ENCODE measurements at regions not wholly inside any gene's neighbourhood (a gene's known extent, or its start where the extent isn't known, plus 50 kb on each side); places are given as distances from the start of the nearest gene placed in this dataset.

DNA sequence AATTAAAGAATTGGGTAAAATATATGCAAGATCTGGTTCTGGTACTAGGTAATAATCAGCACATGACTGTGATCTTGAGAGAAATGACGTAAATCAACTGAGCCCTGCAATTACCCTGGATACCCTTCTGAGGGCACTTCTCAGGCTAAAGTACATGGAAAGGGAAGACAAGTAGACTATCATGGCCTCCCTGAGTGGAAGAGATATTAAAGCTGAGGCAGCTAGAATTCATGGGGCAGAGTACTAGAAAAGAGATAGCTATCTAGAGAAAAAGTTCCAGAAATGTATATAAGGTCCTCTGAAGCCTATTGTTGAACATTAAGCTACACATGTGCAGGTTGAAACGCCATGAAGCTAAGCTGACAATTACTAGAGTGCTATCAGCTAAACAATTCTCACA, 249.6 kb downstream of the NKX6-1 start:
- TF ChIP-seq SIN3A (IDR thresholded peaks at IDR 0.05; ENCODE audit: borderline replicate concordance, insufficient read depth, low read length) (no peak), TAF1 (IDR thresholded peaks at IDR 0.05; ENCODE audit: borderline replicate concordance, insufficient read depth, low read length) (no peak)
- TF ChIP-seq, protein P1, sequence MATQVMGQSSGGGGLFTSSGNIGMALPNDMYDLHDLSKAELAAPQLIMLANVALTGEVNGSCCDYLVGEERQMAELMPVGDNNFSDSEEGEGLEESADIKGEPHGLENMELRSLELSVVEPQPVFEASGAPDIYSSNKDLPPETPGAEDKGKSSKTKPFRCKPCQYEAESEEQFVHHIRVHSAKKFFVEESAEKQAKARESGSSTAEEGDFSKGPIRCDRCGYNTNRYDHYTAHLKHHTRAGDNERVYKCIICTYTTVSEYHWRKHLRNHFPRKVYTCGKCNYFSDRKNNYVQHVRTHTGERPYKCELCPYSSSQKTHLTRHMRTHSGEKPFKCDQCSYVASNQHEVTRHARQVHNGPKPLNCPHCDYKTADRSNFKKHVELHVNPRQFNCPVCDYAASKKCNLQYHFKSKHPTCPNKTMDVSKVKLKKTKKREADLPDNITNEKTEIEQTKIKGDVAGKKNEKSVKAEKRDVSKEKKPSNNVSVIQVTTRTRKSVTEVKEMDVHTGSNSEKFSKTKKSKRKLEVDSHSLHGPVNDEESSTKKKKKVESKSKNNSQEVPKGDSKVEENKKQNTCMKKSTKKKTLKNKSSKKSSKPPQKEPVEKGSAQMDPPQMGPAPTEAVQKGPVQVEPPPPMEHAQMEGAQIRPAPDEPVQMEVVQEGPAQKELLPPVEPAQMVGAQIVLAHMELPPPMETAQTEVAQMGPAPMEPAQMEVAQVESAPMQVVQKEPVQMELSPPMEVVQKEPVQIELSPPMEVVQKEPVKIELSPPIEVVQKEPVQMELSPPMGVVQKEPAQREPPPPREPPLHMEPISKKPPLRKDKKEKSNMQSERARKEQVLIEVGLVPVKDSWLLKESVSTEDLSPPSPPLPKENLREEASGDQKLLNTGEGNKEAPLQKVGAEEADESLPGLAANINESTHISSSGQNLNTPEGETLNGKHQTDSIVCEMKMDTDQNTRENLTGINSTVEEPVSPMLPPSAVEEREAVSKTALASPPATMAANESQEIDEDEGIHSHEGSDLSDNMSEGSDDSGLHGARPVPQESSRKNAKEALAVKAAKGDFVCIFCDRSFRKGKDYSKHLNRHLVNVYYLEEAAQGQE (IDR thresholded peaks at IDR 0.05; ENCODE audit: insufficient read depth in 1 of 2, low read depth in 2 of 2, low read length in 2 of 2) = no peak

DNA sequence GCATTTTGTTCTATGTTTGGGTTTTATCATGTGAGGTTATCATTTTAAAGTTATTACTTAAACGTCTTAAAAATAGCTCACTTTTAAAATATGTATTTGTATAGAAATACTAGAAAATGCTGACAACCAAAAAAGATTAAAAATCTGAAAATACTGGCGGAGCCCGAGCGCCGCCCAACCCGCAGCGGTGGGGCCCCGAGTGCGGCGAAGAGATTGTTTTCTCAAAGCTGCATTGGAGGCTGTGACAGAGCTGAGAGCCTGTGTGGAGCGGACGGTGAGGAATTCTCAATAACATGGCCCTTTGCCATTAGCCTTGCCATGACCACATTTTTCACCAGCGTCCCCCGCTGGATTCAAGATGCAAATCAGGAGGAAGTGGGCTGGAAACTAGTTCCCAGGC, 255.4 kb downstream of the NKX6-1 start:
- TF ChIP-seq, protein P1 (IDR thresholded peaks at IDR 0.05; ENCODE audit: insufficient read depth in 1 of 2, low read depth in 2 of 2, low read length in 2 of 2) = no peak
- no peak for TF ChIP-seq TAF1 (IDR thresholded peaks at IDR 0.05; ENCODE audit: borderline replicate concordance, insufficient read depth, low read length)

DNA sequence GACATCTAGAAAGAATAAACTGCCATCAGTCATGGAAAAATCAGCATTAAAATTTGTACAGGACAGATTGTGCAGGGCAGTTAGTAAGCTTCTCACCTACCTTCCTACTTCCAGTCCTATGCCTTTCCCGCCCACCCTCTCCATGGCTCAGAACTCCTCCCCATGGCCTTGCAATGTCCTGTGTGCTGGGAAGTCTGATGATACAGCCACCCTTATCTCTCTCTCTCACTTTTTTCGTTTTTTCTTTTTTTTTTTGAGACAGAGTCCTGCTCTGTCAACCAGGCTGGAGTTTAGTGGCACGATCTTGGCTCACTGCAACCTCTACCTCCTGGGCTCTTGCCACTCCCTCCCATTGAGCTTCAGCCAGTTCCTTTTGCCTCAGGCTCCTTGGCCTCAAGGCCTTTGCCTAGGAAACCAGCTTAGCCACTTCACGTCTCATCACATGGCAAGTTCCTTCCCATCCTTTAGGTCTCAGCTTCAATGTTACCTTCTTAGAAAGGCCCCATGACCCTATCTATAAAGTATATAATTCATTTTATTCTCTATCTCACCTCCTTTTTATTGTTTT, 259.7 kb downstream of the NKX6-1 start:
- TF ChIP-seq POLR2AphosphoS5 (IDR thresholded peaks at IDR 0.05; ENCODE audit: low read depth, low read length) = no peak
- TF ChIP-seq TAF1 (IDR thresholded peaks at IDR 0.05; ENCODE audit: borderline replicate concordance, insufficient read depth, low read length) = no peak
- TF ChIP-seq, protein P1 (IDR thresholded peaks at IDR 0.05; ENCODE audit: insufficient read depth in 1 of 2, low read depth in 2 of 2, low read length in 2 of 2) = no peak
- no peak for TF ChIP-seq FOXP2 (optimal IDR thresholded peaks at IDR 0.05; ENCODE audit: borderline replicate concordance, extremely low read depth, extremely low read length, insufficient read depth)
- TF ChIP-seq SIN3A (IDR thresholded peaks at IDR 0.05; ENCODE audit: borderline replicate concordance, insufficient read depth, low read length) = no peak

DNA sequence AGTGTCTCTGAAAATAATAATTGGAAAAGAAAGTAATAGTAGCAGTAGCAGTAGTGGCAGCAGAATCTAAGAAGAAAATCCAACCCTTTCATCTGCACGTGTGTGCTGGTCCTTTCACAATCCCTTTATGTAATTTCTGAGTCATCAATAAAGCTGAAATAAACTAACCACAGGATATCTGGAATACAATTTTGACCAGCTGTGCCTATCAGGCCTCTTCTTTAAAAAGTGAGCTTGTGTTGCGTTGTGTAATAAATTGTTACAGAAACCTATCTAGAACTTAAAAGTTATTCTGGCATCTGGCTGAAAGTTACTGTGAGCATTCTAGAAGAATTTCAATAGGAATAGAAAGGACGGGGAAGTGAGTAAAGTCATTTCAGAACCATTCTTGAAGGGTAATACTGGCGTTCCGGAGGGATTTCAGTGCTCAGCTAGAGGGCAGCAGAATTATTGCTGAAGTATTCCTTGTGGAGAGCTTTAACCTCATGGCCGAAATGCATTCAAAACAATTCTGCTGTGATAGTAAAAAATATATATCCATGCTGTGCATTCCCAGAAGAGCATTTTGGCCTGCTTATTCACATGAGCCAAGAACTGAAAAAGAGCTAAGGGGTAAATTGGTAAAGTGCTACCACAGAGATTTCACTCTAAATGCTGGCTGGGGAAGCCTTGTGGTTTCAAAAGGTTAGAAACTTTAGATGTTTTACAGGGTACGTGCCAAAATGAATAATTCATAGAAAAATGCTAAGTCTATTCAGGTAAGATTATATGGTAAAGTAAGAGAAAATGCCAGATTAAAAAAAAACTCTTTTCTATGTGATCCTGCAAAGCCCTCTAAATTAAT, 260.6 kb downstream of the NKX6-1 start:
- TF ChIP-seq TAF1 (IDR thresholded peaks at IDR 0.05; ENCODE audit: borderline replicate concordance, insufficient read depth, low read length) (no peak), SIN3A (IDR thresholded peaks at IDR 0.05; ENCODE audit: borderline replicate concordance, insufficient read depth, low read length) (no peak), POLR2AphosphoS5 (IDR thresholded peaks at IDR 0.05; ENCODE audit: low read depth, low read length) (no peak), FOXP2 (optimal IDR thresholded peaks at IDR 0.05; ENCODE audit: borderline replicate concordance, extremely low read depth, extremely low read length, insufficient read depth) (no peak)
- TF ChIP-seq, protein P1 (IDR thresholded peaks at IDR 0.05; ENCODE audit: insufficient read depth in 1 of 2, low read depth in 2 of 2, low read length in 2 of 2) = no peak

Measured in PFSK-1 (cell line).